Ovary (tissue), 3 donors: ENCODE measurements at regions not wholly inside any gene's neighbourhood (a gene's known extent, or its start where the extent isn't known, plus 50 kb on each side); places are given as distances from the start of the nearest gene placed in this dataset.

Experiments
- POLR2A ChIP-seq: fragments of 450-650 bp; IDR thresholded peaks from one replicate; pipeline ENCODE4 v1.6.1; 2017; ENCODE audit warnings: antibody characterized with exemption, mild to moderate bottlenecking, moderate library complexity
- TF ChIP-seq, protein P1 (sequence below), 3 donors: fragments of 450-650 bp in 2 of 3; fragments of 200-600 bp in 1 of 3; IDR thresholded peaks; one replicate each; pipeline versions ENCODE4 v1.5.1 to v1.8.0; 2016 to 2022; ENCODE audit warnings: antibody characterized with exemption in 3 of 3, mild to moderate bottlenecking in 1 of 3
- donor health status: DM: no; HTN: no; CAD: no.

DNA sequence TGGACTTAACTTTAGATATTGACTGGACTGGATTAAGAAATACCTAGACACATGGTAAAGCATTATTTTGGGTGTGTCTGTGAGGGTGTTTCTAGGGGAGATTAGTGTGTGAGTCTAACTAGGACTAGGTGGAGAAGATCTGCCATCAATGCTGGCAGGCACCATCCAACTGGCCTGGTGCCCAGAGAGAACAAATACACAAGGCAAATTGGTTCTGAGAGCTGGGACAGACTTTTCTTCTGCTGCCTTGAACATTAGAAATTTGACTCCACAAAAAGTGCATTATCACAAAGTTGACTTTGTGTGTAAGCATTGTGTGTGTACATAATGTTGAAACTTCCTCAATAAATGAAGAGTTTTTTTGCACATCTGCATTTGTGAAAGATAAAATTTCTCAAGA is 522.1 kb downstream of the SUCLA2 start:
- TF ChIP-seq, protein P1, sequence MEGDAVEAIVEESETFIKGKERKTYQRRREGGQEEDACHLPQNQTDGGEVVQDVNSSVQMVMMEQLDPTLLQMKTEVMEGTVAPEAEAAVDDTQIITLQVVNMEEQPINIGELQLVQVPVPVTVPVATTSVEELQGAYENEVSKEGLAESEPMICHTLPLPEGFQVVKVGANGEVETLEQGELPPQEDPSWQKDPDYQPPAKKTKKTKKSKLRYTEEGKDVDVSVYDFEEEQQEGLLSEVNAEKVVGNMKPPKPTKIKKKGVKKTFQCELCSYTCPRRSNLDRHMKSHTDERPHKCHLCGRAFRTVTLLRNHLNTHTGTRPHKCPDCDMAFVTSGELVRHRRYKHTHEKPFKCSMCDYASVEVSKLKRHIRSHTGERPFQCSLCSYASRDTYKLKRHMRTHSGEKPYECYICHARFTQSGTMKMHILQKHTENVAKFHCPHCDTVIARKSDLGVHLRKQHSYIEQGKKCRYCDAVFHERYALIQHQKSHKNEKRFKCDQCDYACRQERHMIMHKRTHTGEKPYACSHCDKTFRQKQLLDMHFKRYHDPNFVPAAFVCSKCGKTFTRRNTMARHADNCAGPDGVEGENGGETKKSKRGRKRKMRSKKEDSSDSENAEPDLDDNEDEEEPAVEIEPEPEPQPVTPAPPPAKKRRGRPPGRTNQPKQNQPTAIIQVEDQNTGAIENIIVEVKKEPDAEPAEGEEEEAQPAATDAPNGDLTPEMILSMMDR (IDR thresholded peaks at IDR 0.05), result no peak
- TF ChIP-seq POLR2A, result no peak
